ENCODE measurements at regions not wholly inside any gene's neighbourhood (a gene's known extent, or its start where the extent isn't known, plus 50 kb on each side); places are given as distances from the start of the nearest gene placed in this dataset.
"Not testable (repeated sequence)": the region's sequence is repeated elsewhere in the genome, so short reads cannot be mapped to it uniquely, and the experiment has no call there.

- DNase-seq (ENCODE audit: low spot score in 2 of 2): no peak
- Histone ChIP-seq H3K27me3 (ENCODE audit: low read depth) (no peaks in the 10 kb centered on the region), H3K4me1 (no peaks in the 10 kb centered on the region), H3K9me3 (no peaks in the 10 kb centered on the region), H3K36me3 (replicated peaks) (no peaks in the 10 kb centered on the region), H3K4me3 (no peak overlapping the region)
- in situ Hi-C loops (cut with MboI; ENCODE audit: low sequenced_read_pairs): no loop called here
Measured at GRCh38 chr20:57974863-57975262, 253.6 kb downstream of the ANKRD60 start.

GRCh38 chr20:57973886-57974285 is 254.6 kb downstream of the ANKRD60 start:
- in situ Hi-C loops (cut with MboI; ENCODE audit: low sequenced_read_pairs): no loop called here
- Histone ChIP-seq H3K27me3 (ENCODE audit: low read depth) (no peaks in the 10 kb centered on the region), H3K9me3 (no peaks in the 10 kb centered on the region), H3K36me3 (replicated peaks) (no peaks in the 10 kb centered on the region), H3K4me3 (no peak overlapping the region), H3K4me1 (no peaks in the 10 kb centered on the region)
- DNase-seq (ENCODE audit: low spot score in 2 of 2): no peak

- in situ Hi-C loops (cut with MboI; ENCODE audit: low sequenced_read_pairs); H3K36me3 ChIP-seq (replicated peaks): not testable (repeated sequence)
Measured at GRCh38 chr20:57971583-57971982, 256.9 kb downstream of the ANKRD60 start.

GRCh38 chr20:57970856-57971255 is 257.6 kb downstream of the ANKRD60 start:
- no peaks in the 10 kb centered on the region for H3K4me1 ChIP-seq
- no peak overlapping the region for H3K4me3 ChIP-seq
- DNase-seq (ENCODE audit: low spot score in 2 of 2): no peak
- H3K9me3 ChIP-seq: no peaks in the 10 kb centered on the region
- no peaks in the 10 kb centered on the region for H3K36me3 ChIP-seq (replicated peaks)
- H3K27me3 ChIP-seq (ENCODE audit: low read depth): no peaks in the 10 kb centered on the region
- in situ Hi-C loops (cut with MboI; ENCODE audit: low sequenced_read_pairs): no loop called here

More at GRCh38 chr20:57971583-57971982, 256.9 kb downstream of the ANKRD60 start:
- H3K4me1 ChIP-seq; H3K9me3 ChIP-seq; H3K27me3 ChIP-seq (ENCODE audit: low read depth); H3K4me3 ChIP-seq; DNase-seq (ENCODE audit: low spot score in 2 of 2): not testable (repeated sequence)

GRCh38 chr20:57970116-57970515 is 258.3 kb downstream of the ANKRD60 start:
- Histone ChIP-seq H3K9me3 (no peaks in the 10 kb centered on the region), H3K4me1 (no peaks in the 10 kb centered on the region), H3K27me3 (ENCODE audit: low read depth) (no peaks in the 10 kb centered on the region), H3K36me3 (replicated peaks) (no peaks in the 10 kb centered on the region), H3K4me3 (no peak overlapping the region)
- in situ Hi-C loops (cut with MboI; ENCODE audit: low sequenced_read_pairs): no loop called here
- no peak for DNase-seq (ENCODE audit: low spot score in 2 of 2)

- Histone ChIP-seq H3K36me3 (replicated peaks) (no peaks in the 10 kb centered on the region), H3K27me3 (ENCODE audit: low read depth) (no peaks in the 10 kb centered on the region), H3K9me3 (no peaks in the 10 kb centered on the region), H3K4me1 (no peaks in the 10 kb centered on the region), H3K4me3 (no peak overlapping the region)
- in situ Hi-C loops (cut with MboI; ENCODE audit: low sequenced_read_pairs): no loop called here
- DNase-seq (ENCODE audit: low spot score in 2 of 2): no peak
Measured at GRCh38 chr20:57968120-57968519, 258.3 kb upstream of the PMEPA1 start.

- DNase-seq (ENCODE audit: low spot score in 2 of 2): no peak
- H3K36me3 ChIP-seq (replicated peaks): no peaks in the 10 kb centered on the region
- H3K27me3 ChIP-seq (ENCODE audit: low read depth): no peaks in the 10 kb centered on the region
- H3K4me3 ChIP-seq: no peak overlapping the region
- H3K4me1 ChIP-seq: no peaks in the 10 kb centered on the region
- H3K9me3 ChIP-seq: no peaks in the 10 kb centered on the region
- in situ Hi-C loops (cut with MboI; ENCODE audit: low sequenced_read_pairs): no loop called here
Measured at GRCh38 chr20:57967364-57967763, 257.5 kb upstream of the PMEPA1 start.

GRCh38 chr20:57966620-57967019 is 256.8 kb upstream of the PMEPA1 start:
- H3K4me3 ChIP-seq: no peak overlapping the region
- H3K27me3 ChIP-seq (ENCODE audit: low read depth): no peaks in the 10 kb centered on the region
- H3K4me1 ChIP-seq: no peaks in the 10 kb centered on the region
- DNase-seq (ENCODE audit: low spot score in 2 of 2): no peak
- H3K36me3 ChIP-seq (replicated peaks): no peaks in the 10 kb centered on the region
- in situ Hi-C loops (cut with MboI; ENCODE audit: low sequenced_read_pairs): no loop called here
- H3K9me3 ChIP-seq: no peaks in the 10 kb centered on the region

GRCh38 chr20:57965441-57965840 is 255.6 kb upstream of the PMEPA1 start:
- in situ Hi-C loops (cut with MboI; ENCODE audit: low sequenced_read_pairs): no loop called here
- H3K4me1 ChIP-seq: no peaks in the 10 kb centered on the region
- no peaks in the 10 kb centered on the region for H3K9me3 ChIP-seq
- no peak for DNase-seq (ENCODE audit: low spot score in 2 of 2)
- no peak overlapping the region for H3K4me3 ChIP-seq
- no peaks in the 10 kb centered on the region for H3K27me3 ChIP-seq (ENCODE audit: low read depth)
- no peaks in the 10 kb centered on the region for H3K36me3 ChIP-seq (replicated peaks)

- H3K9me3 ChIP-seq: no peaks in the 10 kb centered on the region
- H3K36me3 ChIP-seq (replicated peaks): no peaks in the 10 kb centered on the region
- DNase-seq (ENCODE audit: low spot score in 2 of 2): no peak
- no peaks in the 10 kb centered on the region for H3K27me3 ChIP-seq (ENCODE audit: low read depth)
- in situ Hi-C loops (cut with MboI; ENCODE audit: low sequenced_read_pairs): no loop called here
- no peak overlapping the region for H3K4me3 ChIP-seq
- no peaks in the 10 kb centered on the region for H3K4me1 ChIP-seq
Measured at GRCh38 chr20:57964011-57964862, 254.4 kb upstream of the PMEPA1 start.

- no peaks in the 10 kb centered on the region for H3K36me3 ChIP-seq (replicated peaks)
- H3K4me1 ChIP-seq: no peaks in the 10 kb centered on the region
- H3K9me3 ChIP-seq: no peaks in the 10 kb centered on the region
- no peak for DNase-seq (ENCODE audit: low spot score in 2 of 2)
- H3K27me3 ChIP-seq (ENCODE audit: low read depth): no peaks in the 10 kb centered on the region
- H3K4me3 ChIP-seq: no peak overlapping the region
- in situ Hi-C loops (cut with MboI; ENCODE audit: low sequenced_read_pairs): no loop called here
Measured at GRCh38 chr20:57960803-57961575, 251.2 kb upstream of the PMEPA1 start.

- no peak for DNase-seq (ENCODE audit: low spot score in 2 of 2)
- H3K36me3 ChIP-seq (replicated peaks): no peaks in the 10 kb centered on the region
- H3K4me1 ChIP-seq: no peaks in the 10 kb centered on the region
- no peaks in the 10 kb centered on the region for H3K27me3 ChIP-seq (ENCODE audit: low read depth)
- no peak overlapping the region for H3K4me3 ChIP-seq
- H3K9me3 ChIP-seq: no peaks in the 10 kb centered on the region
- in situ Hi-C loops (cut with MboI; ENCODE audit: low sequenced_read_pairs): no loop called here
Measured at GRCh38 chr20:57959589-57959988, 249.8 kb upstream of the PMEPA1 start.

GRCh38 chr20:57959018-57959417 is 249.2 kb upstream of the PMEPA1 start:
- no peak for DNase-seq (ENCODE audit: low spot score in 2 of 2)
- in situ Hi-C loops (cut with MboI; ENCODE audit: low sequenced_read_pairs): no loop called here
- H3K36me3 ChIP-seq (replicated peaks): no peaks in the 10 kb centered on the region
- H3K27me3 ChIP-seq (ENCODE audit: low read depth): no peaks in the 10 kb centered on the region
- no peaks in the 10 kb centered on the region for H3K4me1 ChIP-seq
- H3K9me3 ChIP-seq: no peaks in the 10 kb centered on the region
- H3K4me3 ChIP-seq: no peak overlapping the region

- no peak for DNase-seq (ENCODE audit: low spot score in 2 of 2)
- Histone ChIP-seq H3K27me3 (ENCODE audit: low read depth) (no peaks in the 10 kb centered on the region), H3K9me3 (no peaks in the 10 kb centered on the region), H3K36me3 (replicated peaks) (no peaks in the 10 kb centered on the region), H3K4me3 (no peak overlapping the region), H3K4me1 (no peaks in the 10 kb centered on the region)
- in situ Hi-C loops (cut with MboI; ENCODE audit: low sequenced_read_pairs): no loop called here
Measured at GRCh38 chr20:57958050-57958420, 248.2 kb upstream of the PMEPA1 start.
